Small intestine (tissue), 7 donors: ENCODE measurements at regions not wholly inside any gene's neighbourhood (a gene's known extent, or its start where the extent isn't known, plus 50 kb on each side); places are given as distances from the start of the nearest gene placed in this dataset.
"Not testable (repeated sequence)": the region's sequence is repeated elsewhere in the genome, so short reads cannot be mapped to it uniquely, and the experiment has no call there.

Experiments used
- DNase-seq, 2 donors: peaks; one replicate each; pipeline versions ENCODE4 v3.0.0 to v3.0.0-alpha.2; 2013
- FAIRE-seq: peaks from 2 replicates; lab custom pipeline; 2012; peaks lifted over from hg19 to GRCh38; lab: Jason Lieb, UNC
- H3K27ac ChIP-seq, 3 donors: one replicate each; pipeline ENCODE4 v1.5.1; 2013; ENCODE audit warnings: low read length in 2 of 3, mild to moderate bottlenecking in 2 of 3, control low read depth in 1 of 3, inconsistent platforms in 1 of 3, low read depth in 1 of 3, moderate library complexity in 1 of 3
- H3K27me3 ChIP-seq, 3 donors: one replicate each; pipeline ENCODE4 v1.6.1; 2013; ENCODE audit warnings: low read length in 3 of 3, inconsistent platforms in 1 of 3; ENCODE audit not compliant: control insufficient read depth in 3 of 3, insufficient read depth in 3 of 3
- H3K36me3 ChIP-seq, 3 donors: one replicate each; pipeline ENCODE4 v1.6.1; 2013; ENCODE audit warnings: low read length in 3 of 3, inconsistent platforms in 1 of 3, low read depth in 1 of 3, mild to moderate bottlenecking in 1 of 3, moderate library complexity in 1 of 3; ENCODE audit not compliant: control insufficient read depth in 3 of 3, insufficient read depth in 2 of 3
- H3K4me1 ChIP-seq, 3 donors: one replicate each; pipeline ENCODE4 v1.6.1; 2013; ENCODE audit warnings: low read length in 2 of 3, inconsistent platforms in 1 of 3, low read depth in 1 of 3, mild to moderate bottlenecking in 1 of 3, moderate library complexity in 1 of 3; ENCODE audit not compliant: control insufficient read depth in 3 of 3, insufficient read depth in 2 of 3
- H3K4me3 ChIP-seq, 3 donors: one replicate each; pipeline ENCODE4 v1.5.1; 2013; ENCODE audit warnings: low read length in 3 of 3, control low read depth in 1 of 3, inconsistent platforms in 1 of 3, low read depth in 1 of 3, mild to moderate bottlenecking in 1 of 3, moderate library complexity in 1 of 3
- H3K9me3 ChIP-seq, 2 donors: one replicate each; pipeline ENCODE4 v1.6.1; 2013; ENCODE audit warnings: low read depth in 1 of 2, low read length in 1 of 2; ENCODE audit not compliant: control insufficient read depth in 2 of 2, insufficient read depth in 1 of 2
- WGBS, 3 donors: extraction: QIAGEN DNeasy Blood & Tissue Kit; methylation state at CpG; one replicate each; pipeline ENCODE4 v1.1.7; 2013; 5-methylcytosine and 5-hydroxymethylcytosine counted together
- donor health status: healthy with polysubstance abuse.
- donor health status: control.
- donor health status: control.
- donor health status: Bipolar disorder and iron deficiency.
- donor health status: healthy.

DNA sequence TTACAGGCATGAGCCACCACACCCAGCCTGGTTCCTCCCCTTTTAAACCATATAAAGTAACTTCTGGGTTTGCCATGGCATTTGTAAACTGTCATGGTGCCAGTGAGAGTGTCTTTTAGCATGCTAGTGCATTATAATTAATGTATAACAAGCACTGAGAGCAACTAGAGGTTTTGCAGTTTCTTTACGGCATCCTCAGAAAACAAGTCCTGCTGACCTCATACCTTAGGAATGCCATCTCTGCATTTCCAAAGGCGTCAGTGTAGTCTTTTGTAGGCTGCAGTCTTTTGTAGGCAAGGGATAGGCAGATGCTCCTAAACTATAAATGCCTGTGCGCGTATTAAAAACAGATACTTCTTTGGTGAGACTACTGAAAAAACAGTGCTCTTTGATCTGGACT lies 75.0 kb upstream of the EZR start:
- no peaks in the 10 kb centered on the region for H3K9me3 ChIP-seq
- FAIRE-seq (no peak), DNase-seq (peak in 1 of 2 donors; percentile 72)
- H3K4me3 ChIP-seq = no peak overlapping the region
- 64 to 69% (median 65%) methylated on average over 4 of the region's 4 CpGs for whole genome bisulfite sequencing, 3 donors
- peaks cover 0 to 6% (median 0%) of the 10 kb centered on the region in 3 donors for H3K4me1 ChIP-seq
- H3K27ac ChIP-seq = no peak overlapping the region
- H3K27me3 ChIP-seq = no peaks in the 10 kb centered on the region
- no peaks in the 10 kb centered on the region for H3K36me3 ChIP-seq

DNA sequence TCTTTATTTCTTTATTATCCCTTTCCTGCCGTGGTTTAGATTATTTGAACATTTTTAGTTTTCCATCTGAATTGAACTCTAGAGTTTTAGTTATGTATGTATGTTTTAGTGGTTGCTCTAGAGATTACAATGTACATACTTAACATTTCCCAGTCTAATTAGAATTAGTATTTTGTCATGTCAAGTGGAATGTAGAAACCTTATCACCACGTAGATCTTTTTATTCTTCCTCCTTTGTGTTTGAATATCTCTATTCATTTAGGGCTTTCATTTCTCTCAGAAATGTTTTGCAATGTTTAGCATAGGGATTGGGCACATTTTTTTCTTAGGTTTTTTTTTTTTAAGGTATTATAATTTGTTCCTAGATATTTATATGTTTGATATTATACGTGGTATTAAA lies 73.1 kb upstream of the EZR start:
- 76 to 83% (median 82%) methylated on average over 3 of the region's 3 CpGs for WGBS, 3 donors
- FAIRE-seq (no peak), DNase-seq (no peak)
- Histone ChIP-seq H3K27ac (no peak overlapping the region), H3K27me3 (no peaks in the 10 kb centered on the region), H3K4me1 (peaks cover 0 to 6% (median 0%) of the 10 kb centered on the region in 3 donors), H3K4me3 (no peak overlapping the region), H3K9me3 (no peaks in the 10 kb centered on the region), H3K36me3 (no peaks in the 10 kb centered on the region)

DNA sequence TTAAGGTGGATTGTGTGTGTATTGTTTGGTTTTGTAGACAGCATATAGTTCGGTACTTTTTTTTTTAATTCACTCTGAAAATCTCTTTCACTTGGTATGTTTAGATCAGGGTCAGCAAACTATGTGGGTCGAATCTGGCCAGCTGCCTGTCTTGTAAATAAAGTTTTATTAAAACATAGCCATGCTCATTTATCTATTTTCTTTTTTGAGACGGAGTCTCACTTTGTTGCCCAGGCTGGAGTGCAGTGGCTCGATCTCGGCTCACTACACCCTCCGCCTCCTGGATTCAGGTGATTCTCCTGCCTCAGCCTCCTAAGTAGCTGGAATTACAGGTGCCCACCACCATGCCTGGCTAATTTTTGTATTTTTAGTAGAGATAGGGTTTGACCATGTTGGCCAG lies 72.4 kb upstream of the EZR start:
- H3K9me3 ChIP-seq, DNase-seq, H3K4me1 ChIP-seq, H3K27me3 ChIP-seq, H3K27ac ChIP-seq, H3K4me3 ChIP-seq, FAIRE-seq, H3K36me3 ChIP-seq: not testable (repeated sequence)
- 94 to 95% (median 94%) methylated on average over 6 of the region's 6 CpGs for WGBS, 3 donors

DNA sequence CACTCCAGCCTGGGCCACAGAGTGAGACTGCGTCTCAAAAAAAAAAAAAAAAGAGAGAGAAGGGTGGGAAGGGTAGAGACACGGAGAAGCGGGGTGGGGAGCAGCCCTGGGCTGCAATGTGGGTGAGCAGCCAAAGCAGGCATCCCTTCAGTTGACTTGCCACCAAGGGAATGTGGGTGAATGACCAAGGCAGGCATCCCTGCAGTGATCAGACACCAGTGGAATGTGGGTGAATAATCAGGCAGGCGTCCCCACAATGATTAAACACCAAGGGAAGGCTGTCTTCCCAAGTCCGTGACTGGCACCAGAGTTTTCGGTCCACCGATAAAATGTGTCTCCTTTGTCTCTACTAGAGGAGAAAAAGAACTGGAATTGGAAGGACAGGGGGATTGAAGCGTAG lies 69.0 kb upstream of the EZR start:
- not testable (repeated sequence) for H3K4me1 ChIP-seq, H3K4me3 ChIP-seq, FAIRE-seq, H3K27me3 ChIP-seq, H3K9me3 ChIP-seq, H3K27ac ChIP-seq, DNase-seq, H3K36me3 ChIP-seq
- WGBS, 3 donors = 95 to 98% (median 95%) methylated on average over 7 to 8 of the region's 8 CpGs

DNA sequence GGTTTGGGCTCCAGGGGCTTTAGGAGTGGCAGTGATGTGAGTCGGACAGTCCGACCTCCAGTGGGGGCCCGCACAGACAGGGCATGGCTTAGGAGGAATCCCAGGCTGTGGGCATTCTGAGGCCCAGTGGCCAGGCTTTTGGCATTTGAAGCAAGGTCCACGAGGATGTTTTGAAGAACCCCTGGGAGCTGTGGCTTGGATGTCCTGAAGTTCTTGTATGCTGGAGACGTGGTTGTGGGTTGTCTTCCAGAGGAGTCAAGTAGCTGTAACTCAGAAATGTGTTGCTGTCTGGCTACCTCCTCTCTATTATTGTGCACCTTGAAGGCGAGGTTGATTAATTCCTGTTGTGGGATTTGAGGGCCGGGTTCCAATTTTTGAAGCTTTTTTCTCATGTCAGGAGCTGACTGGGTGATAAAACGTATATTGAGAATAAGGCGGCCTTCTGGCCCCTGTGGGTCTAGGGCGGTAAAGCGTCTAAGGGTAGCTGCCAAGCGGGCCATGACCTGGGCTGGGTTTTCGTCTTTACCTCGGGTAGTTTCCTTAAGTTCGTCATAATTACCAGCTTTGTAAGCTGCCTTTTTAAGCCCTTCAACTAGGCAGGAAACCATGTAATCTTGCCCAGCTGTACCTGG lies 67.3 kb upstream of the EZR start:
- not testable (repeated sequence) for H3K4me1 ChIP-seq, H3K27ac ChIP-seq, H3K4me3 ChIP-seq, H3K9me3 ChIP-seq, FAIRE-seq, DNase-seq, H3K27me3 ChIP-seq, H3K36me3 ChIP-seq
- WGBS, 3 donors = 89 to 92% (median 91%) methylated on average over 15 of the region's 15 CpGs

DNA sequence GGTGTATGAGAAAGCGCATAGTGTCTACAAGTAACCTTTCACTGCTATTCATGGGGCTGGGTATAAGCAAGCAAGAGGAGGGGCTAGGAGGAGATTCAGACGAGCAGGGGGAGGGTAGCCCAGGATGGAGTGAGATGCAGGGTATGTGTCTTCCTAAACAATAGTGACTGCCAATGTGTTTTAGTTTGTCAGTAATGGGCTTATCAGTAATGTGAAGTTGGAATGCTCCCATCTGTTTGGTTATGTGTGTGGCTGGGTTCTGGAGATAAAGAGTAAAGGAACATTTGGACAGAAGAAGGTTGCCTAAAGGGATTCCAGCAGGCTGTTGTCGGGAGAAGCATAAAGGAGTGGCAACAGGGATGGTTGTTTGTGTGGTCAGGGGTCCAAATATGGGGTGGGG lies 62.7 kb upstream of the EZR start:
- DNase-seq, H3K4me1 ChIP-seq, H3K27me3 ChIP-seq, H3K27ac ChIP-seq, FAIRE-seq, H3K4me3 ChIP-seq, H3K36me3 ChIP-seq: not testable (repeated sequence)
- peaks cover 0 to 29% of the 10 kb centered on the region in 2 donors for H3K9me3 ChIP-seq
- 77 to 86% (median 78%) methylated on average over 3 of the region's 3 CpGs for whole genome bisulfite sequencing, 3 donors

DNA sequence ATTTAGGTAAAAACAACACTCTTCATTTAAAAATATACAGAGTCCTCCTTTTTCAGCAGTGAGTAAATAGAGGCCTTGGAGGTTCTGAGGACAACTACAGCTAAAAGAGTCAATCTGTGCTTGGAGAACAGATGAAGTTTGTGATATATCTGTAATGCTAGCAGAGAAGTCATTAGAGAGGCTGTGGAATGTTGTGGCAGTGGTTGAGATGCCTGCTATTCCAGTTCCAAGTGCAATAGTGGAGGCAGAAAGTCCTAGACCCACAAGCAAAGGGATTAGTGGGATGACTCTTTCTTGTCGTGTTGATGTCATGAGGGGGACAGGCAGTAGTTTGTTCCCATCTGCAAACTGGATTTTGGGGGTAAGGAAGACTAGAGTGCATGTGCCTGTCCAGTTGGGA lies 62.1 kb upstream of the EZR start:
- not testable (repeated sequence) for H3K4me3 ChIP-seq, H3K36me3 ChIP-seq, H3K27ac ChIP-seq, FAIRE-seq, H3K27me3 ChIP-seq, H3K4me1 ChIP-seq, DNase-seq
- 87 to 94% (median 92%) methylated on average over 1 of the region's 1 CpG for WGBS, 3 donors
- H3K9me3 ChIP-seq = peaks cover 0 to 34% of the 10 kb centered on the region in 2 donors

DNA sequence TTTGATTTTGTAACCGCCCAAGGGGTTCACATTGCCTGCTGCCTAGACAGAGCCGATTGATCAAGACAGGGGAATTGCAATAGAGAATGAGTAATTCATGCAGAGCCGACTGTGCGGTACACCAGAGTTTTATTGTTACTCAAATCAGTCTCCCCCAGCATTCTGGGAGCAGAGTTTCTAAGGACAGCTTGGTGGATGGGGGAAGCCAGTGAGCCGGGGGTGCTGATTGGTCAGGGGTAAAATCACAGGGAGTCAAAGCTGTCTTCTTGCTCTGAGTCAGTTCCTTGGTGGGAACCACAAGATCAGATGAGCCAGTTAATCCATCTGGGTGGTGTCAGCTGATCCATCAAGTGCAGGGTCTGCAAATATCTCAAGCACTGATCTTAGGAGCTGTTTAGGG lies 60.0 kb upstream of the EZR start:
- no peaks in the 10 kb centered on the region for H3K4me1 ChIP-seq
- H3K27me3 ChIP-seq = no peaks in the 10 kb centered on the region
- no peak overlapping the region for H3K4me3 ChIP-seq
- FAIRE-seq = no peak
- WGBS, 3 donors = 67 to 91% (median 72%) methylated on average over 5 of the region's 5 CpGs
- peak overlapping the region in 1 of 3 donors; percentile 66 for H3K27ac ChIP-seq
- H3K36me3 ChIP-seq = no peaks in the 10 kb centered on the region
- no peak for DNase-seq
- peaks cover 0 to 34% of the 10 kb centered on the region in 2 donors for H3K9me3 ChIP-seq

DNA sequence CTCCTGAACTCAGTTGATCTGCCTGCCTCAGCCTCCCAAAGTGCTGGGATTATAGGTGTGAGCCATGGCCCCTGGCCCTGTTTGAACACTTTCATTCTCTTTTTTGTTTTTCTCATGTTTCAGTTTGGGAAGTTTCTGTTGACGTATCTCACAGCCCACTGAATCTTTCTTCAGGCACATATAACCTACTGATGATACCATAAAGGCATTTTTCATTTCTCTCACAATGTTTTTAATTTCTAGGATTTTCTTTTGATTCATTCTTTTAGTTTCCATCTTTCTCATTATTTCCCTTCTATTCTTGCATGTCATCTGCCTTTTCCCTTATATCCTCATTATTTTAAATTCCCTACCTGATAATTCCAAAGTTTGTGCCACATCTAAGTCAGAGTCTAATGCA lies 58.5 kb upstream of the EZR start:
- FAIRE-seq = no peak
- H3K4me1 ChIP-seq = no peaks in the 10 kb centered on the region
- H3K27ac ChIP-seq = peak overlapping the region in 1 of 3 donors; percentile 66
- H3K4me3 ChIP-seq = no peak overlapping the region
- no peaks in the 10 kb centered on the region for H3K36me3 ChIP-seq
- 82 to 97% (median 95%) methylated on average over 1 of the region's 1 CpG for WGBS, 3 donors
- peaks cover 0 to 34% of the 10 kb centered on the region in 2 donors for H3K9me3 ChIP-seq
- H3K27me3 ChIP-seq = no peaks in the 10 kb centered on the region
- no peak for DNase-seq
